GM18873 (cell line): ENCODE measurements at regions not wholly inside any gene's neighbourhood (a gene's known extent, or its start where the extent isn't known, plus 50 kb on each side); places are given as distances from the start of the nearest gene placed in this dataset.

ENCODE experiments used
- ATAC-seq: cut with Tn5 transposase; IDR thresholded peaks from one replicate; pipeline ENCODE4 v1.9.1; 2021; ENCODE audit warnings: mild to moderate bottlenecking, moderate library complexity, moderate number of reproducible peaks; ENCODE audit not compliant: unreplicated experiment, low FRiP score

- no peak for ATAC-seq
These were observed 188.4 kb downstream of the SH3BP4 start for GRCh38 chr2:235139956-235140800.

- ATAC-seq: no peak
These were observed 188.9 kb downstream of the SH3BP4 start for GRCh38 chr2:235140801-235141081.

GRCh38 chr2:235141411-235142128, 189.8 kb downstream of the SH3BP4 start:
- no peak for ATAC-seq

GRCh38 chr2:235142601-235143000, 190.8 kb downstream of the SH3BP4 start:
- no peak for ATAC-seq

GRCh38 chr2:235143789-235144188, 192.0 kb downstream of the SH3BP4 start:
- ATAC-seq: no peak

- ATAC-seq: no peak
These were observed 192.5 kb downstream of the SH3BP4 start for GRCh38 chr2:235144291-235144690.

GRCh38 chr2:235146206-235146605, 194.4 kb downstream of the SH3BP4 start:
- no peak for ATAC-seq

GRCh38 chr2:235146871-235147565, 195.2 kb downstream of the SH3BP4 start:
- ATAC-seq: no peak

GRCh38 chr2:235148201-235149170, 196.7 kb downstream of the SH3BP4 start:
- ATAC-seq: no peak

GRCh38 chr2:235149240-235149659, 197.4 kb downstream of the SH3BP4 start:
- no peak for ATAC-seq

GRCh38 chr2:235149736-235150135, 197.9 kb downstream of the SH3BP4 start:
- ATAC-seq: no peak

GRCh38 chr2:235151152-235151551, 199.3 kb downstream of the SH3BP4 start:
- ATAC-seq: no peak

- no peak for ATAC-seq
These were observed 203.3 kb downstream of the SH3BP4 start for GRCh38 chr2:235155163-235155562.

GRCh38 chr2:235156055-235156454, 204.2 kb downstream of the SH3BP4 start:
- ATAC-seq: no peak

- ATAC-seq: no peak
These were observed 206.1 kb downstream of the SH3BP4 start for GRCh38 chr2:235157746-235158482.

GRCh38 chr2:235160281-235160810, 208.5 kb downstream of the SH3BP4 start:
- no peak for ATAC-seq

GRCh38 chr2:235161565-235161964, 209.7 kb downstream of the SH3BP4 start:
- no peak for ATAC-seq

GRCh38 chr2:235162082-235162836, 210.4 kb downstream of the SH3BP4 start:
- ATAC-seq: no peak

GRCh38 chr2:235162837-235163197, 211.0 kb downstream of the SH3BP4 start:
- ATAC-seq: no peak
